ENCODE measurements at regions not wholly inside any gene's neighbourhood (a gene's known extent, or its start where the extent isn't known, plus 50 kb on each side); places are given as distances from the start of the nearest gene placed in this dataset.

DNA sequence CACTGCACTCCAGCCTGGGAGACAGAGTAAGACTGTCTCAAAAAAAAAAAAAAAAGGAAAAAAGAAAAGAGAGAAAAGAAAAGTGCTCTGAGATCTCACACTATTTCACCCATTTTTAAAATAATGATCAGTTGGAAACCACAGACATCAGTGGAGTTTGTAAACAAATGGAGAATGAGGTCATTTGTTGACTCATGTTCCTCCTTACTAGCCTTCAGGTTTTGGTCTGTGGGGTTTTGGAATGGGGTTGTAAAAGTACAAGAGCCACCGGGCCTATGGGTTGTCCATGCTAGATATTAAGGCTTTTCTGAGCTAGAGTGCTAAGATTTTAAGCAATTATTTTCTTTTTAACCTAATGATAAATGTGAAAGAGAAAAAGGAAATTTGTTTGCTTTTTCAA is 104.4 kb upstream of the PRL start:
- H3K4me1 ChIP-seq (ENCODE audit: control insufficient read depth, insufficient read depth, low read length): no peaks in the 10 kb centered on the region
- H3K27me3 ChIP-seq (ENCODE audit: control insufficient read depth, insufficient read depth): no peaks in the 10 kb centered on the region
- no peak for DNase-seq
- no peak overlapping the region for H3K4me3 ChIP-seq (ENCODE audit: low read length)
- intact Hi-C loops (cut with DNase I): no loop called here
- ATAC-seq: no peak
- 95% methylated on average over 1 of the region's 1 CpG for WGBS
- H3K27ac ChIP-seq (ENCODE audit: low read length): no peak overlapping the region
- no peaks in the 10 kb centered on the region for H3K9me3 ChIP-seq (ENCODE audit: control insufficient read depth, low read length)

DNA sequence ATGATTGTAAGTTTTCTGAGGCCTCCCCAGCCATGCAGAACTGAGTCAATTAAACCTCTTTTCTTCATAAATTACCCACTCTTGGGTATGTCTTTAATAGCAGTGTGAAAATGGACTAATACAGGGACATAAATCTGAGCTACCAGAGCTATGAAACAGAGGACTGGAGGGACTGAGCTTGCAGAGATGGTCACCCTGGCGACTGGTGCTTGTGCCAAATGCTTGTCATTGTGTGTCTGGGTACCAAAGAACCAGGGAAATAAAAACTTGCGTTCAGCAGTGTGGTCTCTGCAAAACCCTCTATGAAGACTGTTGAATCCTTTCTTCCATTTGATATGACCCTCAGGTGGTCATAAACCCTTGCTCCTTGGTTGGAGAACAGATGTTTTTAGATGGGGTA is 105.1 kb upstream of the PRL start:
- ATAC-seq (no peak), DNase-seq (no peak)
- 94% methylated on average over 2 of the region's 2 CpGs for WGBS
- no peaks in the 10 kb centered on the region for H3K4me1 ChIP-seq (ENCODE audit: control insufficient read depth, insufficient read depth, low read length)
- H3K4me3 ChIP-seq (ENCODE audit: low read length): no peak overlapping the region
- no peaks in the 10 kb centered on the region for H3K9me3 ChIP-seq (ENCODE audit: control insufficient read depth, low read length)
- intact Hi-C loops (cut with DNase I): no loop called here
- no peaks in the 10 kb centered on the region for H3K27me3 ChIP-seq (ENCODE audit: control insufficient read depth, insufficient read depth)
- H3K27ac ChIP-seq (ENCODE audit: low read length): no peak overlapping the region

DNA sequence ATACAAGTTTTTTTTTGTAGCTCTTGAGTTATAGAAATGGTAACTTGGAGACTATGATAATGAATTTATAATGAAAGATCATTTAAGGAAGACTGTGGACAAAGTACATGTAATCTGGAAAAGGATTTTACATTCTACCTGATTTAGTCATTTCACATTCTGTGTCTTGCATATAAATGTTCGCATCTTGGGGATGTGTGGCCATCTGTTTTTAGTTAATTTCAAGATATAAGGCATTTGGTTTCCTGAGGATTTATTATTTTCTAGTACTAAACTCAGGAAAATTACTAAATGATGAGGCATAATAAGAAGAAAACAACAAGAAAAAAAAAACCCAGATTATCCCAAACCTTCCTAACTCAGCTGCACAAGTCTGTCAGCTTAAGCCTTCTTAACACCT is 112.7 kb upstream of the PRL start:
- Histone ChIP-seq H3K27me3 (ENCODE audit: control insufficient read depth, insufficient read depth) (no peaks in the 10 kb centered on the region), H3K4me1 (ENCODE audit: control insufficient read depth, insufficient read depth, low read length) (no peaks in the 10 kb centered on the region), H3K27ac (ENCODE audit: low read length) (no peak overlapping the region), H3K9me3 (ENCODE audit: control insufficient read depth, low read length) (no peaks in the 10 kb centered on the region), H3K4me3 (ENCODE audit: low read length) (no peak overlapping the region)
- no peak for ATAC-seq
- intact Hi-C loops (cut with DNase I): no loop called here
- DNase-seq: no peak
- WGBS: 97% methylated on average over 1 of the region's 1 CpG

DNA sequence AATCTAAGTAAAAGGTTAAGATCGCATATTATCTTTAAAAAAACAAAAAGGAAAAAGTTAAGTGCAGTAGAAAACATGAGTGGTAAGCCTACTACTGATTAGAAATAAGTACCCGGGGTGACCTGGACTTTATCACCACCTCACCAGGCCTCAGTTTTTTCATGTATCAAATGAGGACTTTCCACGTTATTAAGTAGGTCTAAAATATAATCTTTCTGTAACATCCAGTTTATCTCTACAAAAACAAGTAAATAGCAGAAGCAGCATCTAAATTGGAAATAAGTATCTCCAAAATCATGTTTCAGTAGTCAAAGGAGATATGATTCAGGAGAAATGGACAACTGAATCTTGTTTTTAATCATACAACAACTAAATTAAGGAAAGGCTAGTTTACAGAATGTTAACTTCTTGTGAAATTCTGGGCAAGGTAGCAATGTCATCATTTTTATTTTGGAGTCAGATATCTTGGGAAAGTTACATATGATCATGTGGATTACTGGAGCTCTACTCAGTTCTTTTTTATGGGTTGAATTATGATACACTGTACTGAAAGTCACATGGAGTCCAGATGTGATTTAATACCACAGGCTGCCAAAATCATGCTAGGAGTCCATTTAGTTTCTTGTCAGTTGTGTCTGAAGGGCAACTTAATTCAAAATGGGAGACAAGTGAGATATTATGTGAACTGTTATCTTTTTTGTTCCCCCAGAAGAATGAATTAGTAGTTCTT is 114.7 kb upstream of the PRL start:
- Histone ChIP-seq H3K4me1 (ENCODE audit: control insufficient read depth, insufficient read depth, low read length) (no peaks in the 10 kb centered on the region), H3K27me3 (ENCODE audit: control insufficient read depth, insufficient read depth) (no peaks in the 10 kb centered on the region), H3K9me3 (ENCODE audit: control insufficient read depth, low read length) (no peaks in the 10 kb centered on the region), H3K27ac (ENCODE audit: low read length) (no peak overlapping the region), H3K4me3 (ENCODE audit: low read length) (no peak overlapping the region)
- DNase-seq: no peak
- intact Hi-C loops (cut with DNase I): no loop called here
- no peak for ATAC-seq
- 76% methylated on average over 3 of the region's 3 CpGs for WGBS

DNA sequence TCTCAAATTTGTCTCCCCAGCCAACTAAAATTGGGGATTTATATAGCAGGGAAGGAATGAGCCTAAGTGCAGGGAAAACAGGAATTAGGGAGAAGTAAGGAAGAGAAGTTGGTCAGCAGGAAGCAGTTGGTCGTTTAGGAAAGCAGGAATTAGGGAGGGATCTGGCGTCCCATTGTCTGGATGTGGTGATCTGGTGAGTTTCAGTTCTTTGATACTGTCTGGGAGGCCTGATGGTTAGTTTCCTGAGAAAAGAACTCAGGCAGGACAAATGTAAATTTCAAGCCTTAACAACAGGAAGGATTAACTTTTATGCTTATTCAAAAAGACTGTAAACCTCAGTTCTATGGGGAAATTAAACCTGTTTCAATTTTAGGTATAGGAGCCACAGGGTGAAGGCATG is 116.2 kb upstream of the PRL start:
- Histone ChIP-seq H3K4me3 (ENCODE audit: low read length) (no peak overlapping the region), H3K9me3 (ENCODE audit: control insufficient read depth, low read length) (no peaks in the 10 kb centered on the region), H3K27ac (ENCODE audit: low read length) (no peak overlapping the region), H3K4me1 (ENCODE audit: control insufficient read depth, insufficient read depth, low read length) (no peaks in the 10 kb centered on the region), H3K27me3 (ENCODE audit: control insufficient read depth, insufficient read depth) (no peaks in the 10 kb centered on the region)
- intact Hi-C loops (cut with DNase I): no loop called here
- WGBS: 66% methylated on average over 2 of the region's 2 CpGs
- ATAC-seq (no peak), DNase-seq (no peak)

DNA sequence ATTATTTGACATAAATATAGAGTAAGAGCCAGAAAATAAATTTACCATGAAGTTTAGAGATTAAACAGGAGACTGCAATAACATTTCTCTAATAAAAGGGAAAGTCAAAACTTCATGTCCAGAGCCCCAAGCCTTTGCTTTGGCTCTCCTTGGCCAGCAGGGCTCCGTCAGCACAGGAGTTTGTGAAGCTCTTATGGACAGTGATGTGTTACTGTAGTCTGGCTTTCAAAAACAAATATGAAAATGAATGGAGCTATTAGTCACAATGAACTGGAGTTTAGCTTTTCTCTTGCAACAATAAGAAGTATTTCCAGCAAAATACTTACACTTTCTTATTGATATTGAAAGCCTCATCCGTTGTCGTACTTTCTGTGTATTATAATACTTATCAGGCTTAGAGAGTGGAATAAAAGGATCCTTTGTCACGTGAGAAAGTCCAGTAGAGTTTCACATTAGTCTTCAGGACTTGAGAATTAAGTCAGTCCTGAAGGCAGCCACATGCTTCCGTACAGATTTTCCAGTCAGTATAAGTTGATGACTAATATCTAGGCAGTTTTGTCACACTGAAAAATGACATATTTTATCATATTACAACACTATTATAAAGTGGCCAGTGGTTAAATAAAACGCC is 117.0 kb upstream of the PRL start:
- ATAC-seq: no peak
- 63% methylated on average over 6 of the region's 6 CpGs for WGBS

DNA sequence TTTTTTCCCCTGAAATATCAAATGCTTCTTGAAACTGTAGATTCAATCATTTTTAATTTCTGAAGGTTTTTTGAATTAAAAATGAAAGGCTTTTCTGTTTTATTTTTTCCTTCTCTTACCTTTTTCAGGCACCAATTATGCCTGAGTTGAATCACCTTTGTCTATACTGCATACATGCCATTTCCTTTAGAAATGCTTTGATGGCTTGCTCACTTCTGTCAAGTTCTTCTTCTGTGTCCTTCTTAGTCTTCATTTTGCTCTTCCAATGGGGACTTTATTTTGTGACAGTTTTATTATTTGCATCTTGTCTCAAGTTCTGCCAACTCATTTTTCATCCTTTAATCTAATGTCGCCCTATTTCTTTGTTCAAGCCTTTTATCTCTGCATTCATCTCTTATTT is 121.9 kb upstream of the PRL start:
- 69% methylated on average over 1 of the region's 1 CpG for WGBS
- no peak overlapping the region for H3K27ac ChIP-seq (ENCODE audit: low read length)
- DNase-seq (no peak), ATAC-seq (no peak)
- H3K4me1 ChIP-seq (ENCODE audit: control insufficient read depth, insufficient read depth, low read length): no peaks in the 10 kb centered on the region
- no peaks in the 10 kb centered on the region for H3K27me3 ChIP-seq (ENCODE audit: control insufficient read depth, insufficient read depth)
- no peak overlapping the region for H3K4me3 ChIP-seq (ENCODE audit: low read length)
- no peaks in the 10 kb centered on the region for H3K9me3 ChIP-seq (ENCODE audit: control insufficient read depth, low read length)
- intact Hi-C loops (cut with DNase I): no loop called here

More for the DNA sequence above, 117.0 kb upstream of the PRL start:
- Histone ChIP-seq H3K4me3 (ENCODE audit: low read length) (no peak overlapping the region), H3K27me3 (ENCODE audit: control insufficient read depth, insufficient read depth) (no peaks in the 10 kb centered on the region), H3K9me3 (ENCODE audit: control insufficient read depth, low read length) (no peaks in the 10 kb centered on the region), H3K4me1 (ENCODE audit: control insufficient read depth, insufficient read depth, low read length) (no peaks in the 10 kb centered on the region), H3K27ac (ENCODE audit: low read length) (no peak overlapping the region)
- no peak for DNase-seq
- intact Hi-C loops (cut with DNase I): no loop called here

DNA sequence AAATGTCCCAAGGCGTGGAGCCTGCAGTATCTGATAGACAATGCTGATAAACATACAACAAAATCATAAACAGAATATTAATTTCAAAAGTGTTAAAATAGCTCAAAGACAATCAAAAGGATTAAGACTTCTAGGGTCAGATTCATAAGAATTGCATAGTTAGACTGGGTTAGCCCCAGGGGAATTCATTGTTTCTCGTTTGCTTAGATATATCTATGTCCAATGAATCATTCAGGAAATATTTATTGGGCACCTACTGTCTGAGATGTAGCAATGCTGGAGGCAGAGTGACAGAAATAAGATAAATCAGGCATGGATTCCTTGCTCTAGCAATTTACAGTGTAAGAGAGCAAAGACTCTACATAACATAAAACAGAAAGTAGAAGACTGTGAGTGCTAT is 124.4 kb upstream of the PRL start:
- Histone ChIP-seq H3K4me1 (ENCODE audit: control insufficient read depth, insufficient read depth, low read length) (no peaks in the 10 kb centered on the region), H3K4me3 (ENCODE audit: low read length) (no peak overlapping the region), H3K27me3 (ENCODE audit: control insufficient read depth, insufficient read depth) (no peaks in the 10 kb centered on the region), H3K9me3 (ENCODE audit: control insufficient read depth, low read length) (no peaks in the 10 kb centered on the region), H3K27ac (ENCODE audit: low read length) (no peak overlapping the region)
- no peak for DNase-seq
- 77% methylated on average over 2 of the region's 2 CpGs for WGBS
- ATAC-seq: no peak
- intact Hi-C loops (cut with DNase I): no loop called here

DNA sequence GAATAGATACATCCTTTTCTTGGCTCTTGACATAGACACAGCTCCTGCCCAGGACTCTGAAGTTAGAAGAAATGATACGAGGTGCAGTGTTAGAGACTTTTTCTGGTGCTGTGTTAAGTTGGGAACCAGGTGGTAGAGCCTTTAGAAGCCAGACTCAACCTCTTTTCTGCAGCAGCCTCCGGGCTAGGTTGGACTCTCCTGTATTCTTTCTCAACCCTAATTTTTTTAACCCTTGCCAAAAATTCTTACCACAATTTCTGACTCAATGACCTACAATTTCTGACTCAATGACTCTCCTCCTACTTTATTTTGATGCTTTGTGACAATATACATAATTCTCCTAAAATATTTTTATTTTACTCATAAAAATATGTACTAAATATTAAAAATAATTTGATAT is 127.4 kb upstream of the PRL start:
- Histone ChIP-seq H3K4me1 (ENCODE audit: control insufficient read depth, insufficient read depth, low read length) (no peaks in the 10 kb centered on the region), H3K27me3 (ENCODE audit: control insufficient read depth, insufficient read depth) (no peaks in the 10 kb centered on the region), H3K4me3 (ENCODE audit: low read length) (no peak overlapping the region), H3K27ac (ENCODE audit: low read length) (no peak overlapping the region), H3K9me3 (ENCODE audit: control insufficient read depth, low read length) (no peaks in the 10 kb centered on the region)
- 86% methylated on average over 2 of the region's 2 CpGs for WGBS
- DNase-seq (no peak), ATAC-seq (no peak)
- intact Hi-C loops (cut with DNase I): no loop called here

DNA sequence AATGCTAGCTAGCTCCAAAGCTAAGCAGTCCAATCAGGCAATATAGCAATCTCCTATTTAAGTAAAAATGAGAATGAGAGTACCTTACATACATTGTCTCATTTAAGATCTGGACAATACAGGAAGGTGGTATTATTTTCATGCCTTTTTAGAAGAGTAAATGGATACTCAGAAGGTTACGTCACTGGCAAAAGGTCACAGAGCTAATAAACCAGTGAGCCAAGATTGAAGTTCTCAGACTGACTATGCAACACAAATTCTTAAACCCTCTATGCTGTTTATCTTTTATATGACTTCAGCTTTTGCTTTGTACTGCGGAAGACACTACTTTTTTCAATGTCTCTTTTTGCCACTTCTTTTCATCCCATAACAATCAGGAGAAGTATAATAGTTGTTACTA is 135.2 kb upstream of the PRL start:
- ATAC-seq (no peak), DNase-seq (no peak)
- 94% methylated on average over 2 of the region's 2 CpGs for WGBS
- no peak overlapping the region for H3K27ac ChIP-seq (ENCODE audit: low read length)
- no peak overlapping the region for H3K4me3 ChIP-seq (ENCODE audit: low read length)
- intact Hi-C loops (cut with DNase I): no loop called here
- no peaks in the 10 kb centered on the region for H3K4me1 ChIP-seq (ENCODE audit: control insufficient read depth, insufficient read depth, low read length)
- H3K9me3 ChIP-seq (ENCODE audit: control insufficient read depth, low read length): no peaks in the 10 kb centered on the region
- no peaks in the 10 kb centered on the region for H3K27me3 ChIP-seq (ENCODE audit: control insufficient read depth, insufficient read depth)

DNA sequence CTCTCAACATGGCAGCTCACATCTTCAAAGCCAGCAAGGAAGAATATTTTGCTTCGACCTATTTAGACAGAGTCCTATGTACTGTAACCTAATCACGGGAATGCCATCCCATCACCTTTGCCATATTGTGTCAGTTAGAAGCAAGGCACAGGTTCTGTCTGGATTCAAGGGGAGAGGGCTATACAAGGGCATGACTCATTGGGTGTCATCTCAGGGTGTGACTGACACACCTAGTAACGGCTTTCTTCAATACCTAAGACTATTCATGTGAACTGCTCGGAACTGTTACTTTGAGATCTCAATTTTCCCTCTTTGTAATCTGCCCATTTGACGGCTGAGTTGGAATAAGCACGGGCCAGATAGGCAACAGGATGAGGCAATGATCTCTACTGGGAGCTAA is 135.6 kb upstream of the HDGFL1 start:
- DNase-seq: no peak
- Histone ChIP-seq H3K4me3 (ENCODE audit: low read length) (no peak overlapping the region), H3K9me3 (ENCODE audit: control insufficient read depth, low read length) (no peaks in the 10 kb centered on the region), H3K4me1 (ENCODE audit: control insufficient read depth, insufficient read depth, low read length) (no peaks in the 10 kb centered on the region), H3K27me3 (ENCODE audit: control insufficient read depth, insufficient read depth) (no peaks in the 10 kb centered on the region), H3K27ac (ENCODE audit: low read length) (no peak overlapping the region)
- intact Hi-C loops (cut with DNase I): no loop called here
- ATAC-seq: no peak
- WGBS: 97% methylated on average over 6 of the region's 6 CpGs

DNA sequence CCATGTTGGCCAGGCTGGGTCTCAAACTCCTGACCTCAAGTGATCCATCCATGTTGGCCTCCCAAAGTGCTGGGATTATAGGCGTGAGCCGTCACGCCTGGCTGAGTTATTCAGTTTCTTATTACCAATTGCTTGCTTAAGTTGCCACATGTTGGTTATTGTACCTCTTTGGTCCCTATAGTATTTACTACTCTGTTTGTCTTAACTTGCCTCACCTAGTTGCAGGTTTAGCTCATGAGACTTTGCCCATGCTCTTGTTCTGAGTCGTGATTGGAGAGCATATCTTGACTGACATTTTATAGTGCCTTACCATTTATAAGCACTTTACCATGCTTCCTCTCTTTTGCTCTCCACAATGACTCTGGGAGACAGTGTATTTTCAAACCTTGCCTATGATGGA is 134.2 kb upstream of the HDGFL1 start:
- H3K4me3 ChIP-seq (ENCODE audit: low read length): no peak overlapping the region
- DNase-seq: no peak
- ATAC-seq: no peak
- no peaks in the 10 kb centered on the region for H3K9me3 ChIP-seq (ENCODE audit: control insufficient read depth, low read length)
- no peak overlapping the region for H3K27ac ChIP-seq (ENCODE audit: low read length)
- 81% methylated on average over 4 of the region's 4 CpGs for WGBS
- intact Hi-C loops (cut with DNase I): no loop called here
- no peaks in the 10 kb centered on the region for H3K4me1 ChIP-seq (ENCODE audit: control insufficient read depth, insufficient read depth, low read length)
- H3K27me3 ChIP-seq (ENCODE audit: control insufficient read depth, insufficient read depth): no peaks in the 10 kb centered on the region

Data from right cardiac atrium (tissue), 5 donors.